ENCODE measurements at regions not wholly inside any gene's neighbourhood (a gene's known extent, or its start where the extent isn't known, plus 50 kb on each side); places are given as distances from the start of the nearest gene placed in this dataset.
"Not testable (repeated sequence)": the region's sequence is repeated elsewhere in the genome, so short reads cannot be mapped to it uniquely, and the experiment has no call there.

GRCh38 chr18:11457853-11458252, 151.5 kb upstream of the SLC35G4 start:
- not testable (repeated sequence) for DNase-seq

DNA sequence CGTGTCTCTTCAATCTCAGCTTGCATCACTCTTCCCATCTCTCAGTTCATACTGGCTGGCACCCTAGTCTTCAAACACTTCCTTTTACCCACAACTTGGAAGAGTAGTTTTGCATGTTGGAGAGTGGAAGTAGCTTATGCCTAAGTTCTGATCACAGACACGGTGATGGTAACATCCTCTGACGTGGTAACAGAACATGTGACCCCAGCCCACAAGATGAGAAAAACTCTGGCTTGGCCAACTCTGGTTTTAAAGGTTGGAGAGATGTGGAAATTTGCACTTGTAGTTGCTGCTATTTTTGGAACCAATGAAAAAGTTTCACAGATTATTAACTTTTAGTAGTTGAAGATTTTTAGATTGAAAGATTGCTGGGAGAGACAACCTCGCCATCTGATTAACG, 155.4 kb upstream of the SLC35G4 start:
- DNase-seq, result no peak

- not testable (repeated sequence) for DNase-seq
Observed at GRCh38 chr18:11444169-11444568, 165.2 kb upstream of the SLC35G4 start.

DNA sequence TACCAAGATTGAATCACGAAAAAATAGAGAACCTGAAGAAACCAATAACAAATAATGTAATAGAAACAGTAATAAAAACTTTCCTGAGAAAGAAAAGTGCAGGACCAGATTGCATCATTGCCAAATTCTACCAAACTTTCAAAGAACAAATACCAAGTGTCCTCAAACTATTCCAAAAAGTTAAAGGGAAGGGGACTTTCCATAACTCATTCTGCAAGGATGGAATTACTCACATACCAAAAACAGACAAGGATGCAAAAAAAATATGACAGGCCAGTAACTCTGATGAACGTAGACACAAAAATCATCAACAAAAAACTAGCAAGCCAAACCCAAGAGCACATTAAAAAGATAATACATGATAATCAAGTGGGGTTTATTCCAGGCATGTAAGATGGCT, 172.3 kb upstream of the SLC35G4 start:
- DNase-seq, result no peak

- DNase-seq, result no peak
Observed at GRCh38 chr18:11432360-11432811, 177.0 kb upstream of the SLC35G4 start.

- DNase-seq, result no peak
Observed at GRCh38 chr18:11429876-11430275, 179.5 kb upstream of the SLC35G4 start.

GRCh38 chr18:11425211-11425610, 184.2 kb upstream of the SLC35G4 start:
- DNase-seq, result no peak

- no peak for DNase-seq
Observed at GRCh38 chr18:11419338-11419737, 190.1 kb upstream of the SLC35G4 start.

DNA sequence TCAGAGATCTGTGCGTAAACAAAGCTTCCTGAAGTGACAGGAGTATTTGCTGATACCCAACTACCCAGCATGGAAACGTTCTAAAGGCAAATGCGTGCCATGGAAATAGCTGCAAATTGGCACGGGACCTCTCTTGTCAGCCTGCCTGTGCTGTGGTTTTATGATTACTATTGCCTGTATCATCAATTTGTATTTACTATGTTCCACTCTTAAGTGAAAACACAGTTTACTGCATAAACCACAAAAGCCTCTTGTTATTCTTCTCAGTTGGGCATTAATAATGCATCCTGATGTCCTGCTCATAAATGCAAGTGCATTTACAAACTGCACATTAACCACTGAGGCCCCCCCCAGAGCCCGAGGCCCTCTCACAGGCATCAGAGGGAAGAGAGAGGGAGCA, 196.6 kb upstream of the SLC35G4 start:
- DNase-seq, result no peak

DNA sequence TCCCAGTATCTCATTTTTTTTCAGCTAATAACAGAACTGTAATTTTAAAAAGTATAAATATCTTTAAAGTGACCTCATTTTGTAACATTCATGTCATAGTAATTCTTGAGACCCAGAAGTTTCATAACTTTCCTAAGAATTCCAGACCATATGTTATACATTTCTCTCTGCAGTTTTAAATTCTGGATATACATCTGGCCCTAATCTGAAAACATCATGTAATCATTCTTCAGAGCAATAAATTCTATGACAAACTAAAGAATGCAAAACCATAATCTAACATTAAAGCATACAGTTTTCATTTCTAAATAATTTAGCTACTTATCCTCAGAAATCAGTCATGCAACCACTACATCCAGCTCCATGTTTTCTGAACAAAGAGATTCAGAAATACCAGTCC, 198.3 kb upstream of the SLC35G4 start:
- no peak for DNase-seq

DNA sequence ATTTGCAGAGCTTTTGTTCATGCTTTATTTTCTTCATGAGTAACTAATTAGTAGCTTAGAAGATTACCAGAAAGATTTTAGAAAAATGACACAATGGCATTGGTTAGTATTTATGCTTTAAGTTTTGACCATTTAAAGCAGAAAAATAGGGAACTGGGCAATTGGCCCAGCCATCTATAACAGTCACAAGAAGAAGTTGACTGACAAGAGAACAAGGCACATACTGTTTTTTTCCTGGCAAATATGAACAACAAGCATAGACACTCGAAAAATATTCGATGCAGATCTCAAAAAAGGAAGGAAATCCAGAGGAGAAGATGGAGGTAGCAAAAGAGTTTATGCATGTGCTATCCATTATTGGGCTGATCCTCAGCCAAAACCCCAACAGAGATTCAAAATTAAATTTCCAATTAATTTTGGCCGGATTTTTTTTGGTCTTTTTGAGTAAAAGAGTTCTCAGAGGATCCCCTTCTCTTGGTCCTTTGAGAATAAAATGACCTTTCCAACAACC, 200.8 kb upstream of the SLC35G4 start:
- DNase-seq, result no peak

DNA sequence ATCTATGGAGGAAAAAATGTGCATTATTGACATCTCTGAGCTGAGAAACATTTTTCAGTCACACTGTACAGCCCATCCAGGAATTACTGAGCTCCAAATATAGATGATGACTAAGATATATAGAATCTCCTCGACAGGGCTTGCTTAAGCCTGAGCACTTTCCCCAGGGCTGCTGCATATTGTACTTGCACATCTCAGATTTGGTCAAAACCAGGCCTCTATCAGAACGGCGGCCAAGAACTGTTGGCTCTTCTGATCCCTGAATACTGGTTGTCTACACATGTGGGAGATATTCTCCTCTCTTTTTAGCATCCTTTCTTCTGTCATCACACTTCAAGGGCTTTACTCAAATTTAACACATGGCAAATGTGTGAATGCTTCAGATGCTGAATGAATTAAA, 201.5 kb upstream of the SLC35G4 start:
- no peak for DNase-seq

DNA sequence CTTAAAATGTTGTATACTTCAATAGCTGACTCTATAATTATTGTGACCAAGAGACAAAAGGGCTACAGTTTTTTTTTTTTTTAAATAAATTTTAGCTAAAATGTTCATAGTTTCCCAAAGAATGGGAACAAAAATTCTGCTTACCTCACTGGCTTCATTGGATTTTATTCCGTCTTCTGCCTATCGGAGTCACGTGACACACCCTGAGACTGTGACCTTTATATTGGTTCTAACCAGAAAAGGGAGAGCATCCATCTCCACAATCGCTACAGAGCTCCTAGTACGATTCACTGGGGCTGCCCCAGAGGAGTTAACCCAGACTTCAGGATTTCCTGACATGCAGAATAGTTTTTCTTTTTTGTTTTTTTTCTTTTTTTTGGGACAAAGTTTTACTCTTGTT, 203.6 kb upstream of the SLC35G4 start:
- no peak for DNase-seq

GRCh38 chr18:11400703-11401102, 208.7 kb upstream of the SLC35G4 start:
- DNase-seq, result no peak

DNA sequence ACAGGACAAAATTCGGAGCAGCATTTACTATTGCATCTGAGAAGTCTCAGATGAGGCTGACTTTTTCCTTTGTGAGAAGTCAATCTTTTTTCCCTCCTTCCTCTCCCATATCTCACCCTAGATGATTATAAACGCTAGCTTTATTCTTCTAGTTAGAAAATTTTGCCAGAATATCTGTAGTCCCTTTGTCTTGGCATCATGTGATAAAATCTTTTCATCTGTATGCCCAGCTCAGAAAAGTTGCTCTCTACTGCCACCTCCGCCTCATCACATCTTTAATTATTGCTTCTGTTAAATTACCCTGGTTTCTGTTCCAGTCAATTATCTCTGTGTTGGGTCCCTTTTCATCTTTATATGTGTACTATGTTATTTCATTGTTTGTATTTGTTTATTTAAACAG, 210.8 kb upstream of the SLC35G4 start:
- no peak for DNase-seq

DNA sequence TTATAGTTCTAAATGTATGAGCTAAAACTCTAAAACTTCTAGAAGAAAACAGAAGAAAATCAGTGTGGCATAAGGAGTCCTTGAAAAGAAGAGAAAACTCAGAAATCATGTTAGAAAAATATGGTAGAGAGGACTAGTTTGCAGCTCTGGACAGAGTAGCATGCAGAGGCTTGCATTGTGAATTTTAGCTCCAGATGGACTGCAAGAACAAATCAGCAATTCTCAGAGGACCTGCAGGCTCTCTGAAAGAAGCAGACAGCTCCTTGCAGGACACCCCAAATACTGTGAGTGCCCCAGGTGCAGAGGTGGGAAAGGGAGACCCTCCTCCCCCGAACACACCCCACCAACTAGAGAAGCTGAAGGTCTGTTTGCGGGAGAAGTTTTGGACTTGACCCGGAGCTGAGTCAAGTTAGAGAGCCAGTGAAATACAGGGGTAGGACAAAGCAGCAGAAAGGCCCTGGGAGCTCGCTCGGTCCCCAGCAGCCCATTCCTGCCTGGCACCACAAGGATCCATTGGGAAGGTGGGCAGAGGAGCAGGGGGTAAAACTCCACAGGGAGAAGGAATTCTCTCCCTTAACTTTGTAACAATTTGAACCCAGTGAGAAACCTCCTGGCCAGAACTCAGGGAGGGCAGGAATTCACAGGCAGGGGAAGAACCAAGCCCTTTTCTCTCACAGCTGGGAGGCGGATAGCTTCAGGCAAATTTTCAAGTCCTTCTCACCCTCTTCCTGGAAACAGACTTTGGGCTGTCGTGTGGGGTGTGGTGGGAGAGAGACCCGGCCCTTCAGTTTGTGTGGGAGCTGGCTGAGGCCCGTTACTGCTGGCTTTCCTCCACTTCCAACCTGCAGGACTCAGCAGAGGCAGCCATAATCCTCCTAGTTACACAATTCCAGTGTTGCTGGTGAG, 216.2 kb upstream of the SLC35G4 start:
- no peak for DNase-seq

DNA sequence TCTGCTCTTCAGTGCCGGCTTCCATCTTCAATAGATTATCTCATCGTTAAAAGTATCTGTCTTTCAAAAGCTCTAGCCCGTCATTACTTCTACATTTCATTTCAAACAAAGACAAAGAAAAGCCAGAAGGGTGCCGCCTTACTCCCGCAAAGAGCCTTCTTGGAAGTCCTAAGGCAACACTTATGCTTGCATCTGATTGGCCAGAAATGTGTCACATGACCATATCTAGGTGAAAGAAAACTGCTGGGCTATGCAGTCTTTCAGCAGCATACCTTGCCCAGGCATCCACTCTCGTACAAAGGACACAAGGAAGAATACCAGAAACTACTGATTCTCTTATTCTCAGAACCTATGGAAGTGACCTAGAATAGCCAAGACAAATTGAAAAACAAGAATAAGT, 217.1 kb upstream of the SLC35G4 start:
- DNase-seq, result no peak

GRCh38 chr18:11391661-11392060, 217.7 kb upstream of the SLC35G4 start:
- no peak for DNase-seq

- no peak for DNase-seq
Observed at GRCh38 chr18:11388755-11389680, 220.4 kb upstream of the SLC35G4 start.

DNA sequence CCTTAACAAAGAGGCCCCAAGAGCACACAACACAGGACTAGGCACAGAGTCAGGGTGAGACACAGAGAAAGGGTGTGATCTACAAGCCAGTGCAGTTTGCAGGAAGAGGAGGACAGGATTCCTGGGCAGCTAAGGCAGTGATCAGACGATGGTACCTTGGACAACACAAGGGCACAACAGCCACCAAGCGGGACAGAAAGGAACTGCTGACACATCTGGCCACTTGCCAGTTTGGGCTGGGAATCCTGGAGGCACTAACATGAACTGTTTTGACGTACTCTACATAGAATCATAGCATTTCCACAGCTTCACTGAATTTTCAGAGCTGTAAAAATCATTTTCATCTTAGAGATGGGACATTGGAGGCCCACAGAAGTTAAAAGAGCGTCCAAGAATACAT, 221.5 kb upstream of the SLC35G4 start:
- no peak for DNase-seq

DNA sequence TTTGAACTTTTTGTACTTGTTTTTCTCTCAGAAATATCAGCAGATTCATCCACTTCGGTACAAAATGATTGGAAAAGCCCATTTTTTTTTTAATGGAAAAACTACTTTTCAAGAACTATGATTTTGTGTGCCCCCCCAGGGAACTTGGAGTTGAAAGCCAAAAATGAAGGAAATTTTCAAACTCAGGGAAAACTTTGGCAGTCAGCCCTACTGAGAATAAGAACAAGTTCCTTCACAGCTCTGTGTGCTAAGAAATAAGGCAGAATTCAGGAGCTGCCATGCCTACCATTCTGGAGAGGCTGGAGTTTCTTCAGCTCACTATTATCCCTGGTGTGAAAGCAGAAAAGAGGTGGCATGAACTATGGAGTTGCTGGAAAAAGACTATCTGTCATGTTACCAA, 226.0 kb upstream of the SLC35G4 start:
- DNase-seq, result no peak

DNA sequence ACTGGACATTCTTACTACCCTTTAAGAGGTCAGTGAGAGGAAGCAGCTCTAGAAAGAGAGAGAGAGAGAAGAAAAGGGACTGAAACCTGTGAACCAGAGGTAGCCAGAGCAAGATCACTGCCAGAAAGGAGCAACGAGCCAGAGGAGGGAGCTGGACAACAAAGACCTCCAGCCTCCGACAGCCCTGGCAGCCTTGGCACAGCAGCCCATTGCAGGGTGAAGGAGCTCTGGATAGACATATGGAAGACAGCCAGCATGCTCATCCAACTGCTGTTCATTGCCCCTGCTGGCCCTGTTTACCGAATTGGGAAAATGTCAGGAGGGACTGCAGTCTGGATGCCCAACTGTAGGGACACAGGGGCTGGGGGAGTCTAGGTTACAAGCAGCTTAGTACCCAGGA, 228.4 kb upstream of the SLC35G4 start:
- DNase-seq, result no peak

DNA sequence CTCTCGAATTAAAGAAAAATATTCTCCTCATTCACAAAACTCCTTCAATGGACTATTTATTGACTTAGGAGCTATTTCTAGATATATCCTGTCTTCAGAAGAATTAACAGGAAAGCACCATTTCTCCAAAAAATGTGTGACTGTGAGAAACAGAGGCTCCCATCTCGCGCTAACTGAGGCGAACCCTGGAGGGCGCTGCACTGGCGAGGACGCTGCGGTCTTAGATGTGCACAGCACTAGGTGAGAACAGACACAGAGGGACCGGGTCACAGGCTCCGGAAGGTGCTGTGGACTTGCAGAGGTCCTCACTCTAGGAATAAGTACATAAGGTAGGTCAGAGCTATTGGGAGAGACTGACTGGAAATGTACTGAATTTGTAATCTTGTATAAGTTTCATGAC, 229.7 kb upstream of the SLC35G4 start:
- no peak for DNase-seq

Data from stimulated activated CD4-positive, alpha-beta T cell treated with anti-CD3 and anti-CD28 coated beads, Interleukin-4, amount 100 ng/mL, for 24 hours (primary cell).